ENCODE measurements at regions not wholly inside any gene's neighbourhood (a gene's known extent, or its start where the extent isn't known, plus 50 kb on each side); places are given as distances from the start of the nearest gene placed in this dataset.

GRCh38 chr3:23746441-23746840 lies 59.3 kb upstream of the UBE2E1 start:
- no peak overlapping the region for H3K4me3 ChIP-seq (ENCODE audit: control insufficient read depth, low read depth, low read length)
- no peak for TF ChIP-seq CTCF (conservative IDR thresholded peaks at IDR 0.05; ENCODE audit: control insufficient read depth, insufficient read depth, low read depth, low read length)
- DNase-seq (ENCODE audit: low read depth) = no peak

GRCh38 chr3:23747841-23748240 lies 57.9 kb upstream of the UBE2E1 start:
- no peak for DNase-seq (ENCODE audit: low read depth)
- TF ChIP-seq CTCF (conservative IDR thresholded peaks at IDR 0.05; ENCODE audit: control insufficient read depth, insufficient read depth, low read depth, low read length) = no peak
- no peak overlapping the region for H3K4me3 ChIP-seq (ENCODE audit: control insufficient read depth, low read depth, low read length)

GRCh38 chr3:23748398-23749110 lies 57.2 kb upstream of the UBE2E1 start:
- no peak overlapping the region for H3K4me3 ChIP-seq (ENCODE audit: control insufficient read depth, low read depth, low read length)
- TF ChIP-seq CTCF (conservative IDR thresholded peaks at IDR 0.05; ENCODE audit: control insufficient read depth, insufficient read depth, low read depth, low read length) = no peak
- DNase-seq (ENCODE audit: low read depth) = peak; percentile 74

- DNase-seq (ENCODE audit: low read depth) = no peak
- TF ChIP-seq CTCF (conservative IDR thresholded peaks at IDR 0.05; ENCODE audit: control insufficient read depth, insufficient read depth, low read depth, low read length) = no peak
- no peak overlapping the region for H3K4me3 ChIP-seq (ENCODE audit: control insufficient read depth, low read depth, low read length)
Measured at GRCh38 chr3:23749609-23750008, 56.1 kb upstream of the UBE2E1 start.

- DNase-seq (ENCODE audit: low read depth) = no peak
- no peak for TF ChIP-seq CTCF (conservative IDR thresholded peaks at IDR 0.05; ENCODE audit: control insufficient read depth, insufficient read depth, low read depth, low read length)
- H3K4me3 ChIP-seq (ENCODE audit: control insufficient read depth, low read depth, low read length) = no peak overlapping the region
Measured at GRCh38 chr3:23750573-23751210, 55.1 kb upstream of the UBE2E1 start.

- DNase-seq (ENCODE audit: low read depth) = no peak
- TF ChIP-seq CTCF (conservative IDR thresholded peaks at IDR 0.05; ENCODE audit: control insufficient read depth, insufficient read depth, low read depth, low read length) = no peak
- no peak overlapping the region for H3K4me3 ChIP-seq (ENCODE audit: control insufficient read depth, low read depth, low read length)
Measured at GRCh38 chr3:23751212-23751723, 54.5 kb upstream of the UBE2E1 start.

All from fibroblast of mammary gland (primary cell).